ENCODE measurements at regions not wholly inside any gene's neighbourhood (a gene's known extent, or its start where the extent isn't known, plus 50 kb on each side); places are given as distances from the start of the nearest gene placed in this dataset.

- peak; percentile 26 to 63 for DNase-seq
- no peak for TF ChIP-seq POLR2AphosphoS5 (IDR thresholded peaks at IDR 0.05)
- no peak for TF ChIP-seq POLR2A (IDR thresholded peaks at IDR 0.05)
- no peak for TF ChIP-seq EP300 (IDR thresholded peaks at IDR 0.05)
- no peak for TF ChIP-seq CTCF (IDR thresholded peaks at IDR 0.05)
- WGBS, 5 donors = 29 to 53% (median 50%) methylated on average over 2 of the region's 2 CpGs
- H3K27ac ChIP-seq = no peak overlapping the region
- H3K9me3 ChIP-seq = no peaks in the 10 kb centered on the region
- no peak overlapping the region for H3K4me3 ChIP-seq
- no peaks in the 10 kb centered on the region for H3K27me3 ChIP-seq
- H3K4me1 ChIP-seq = peaks cover 0 to 4% (median 0%) of the 10 kb centered on the region in 4 donors
- intact Hi-C loops (cut with DNase I; ENCODE audit: low total_unique reads) = no loop called here
- no peaks in the 10 kb centered on the region for H3K36me3 ChIP-seq
These were observed 975.2 kb downstream of the SORCS1 start for GRCh38 chr10:106189292-106189691.

- no peak overlapping the region for H3K27ac ChIP-seq
- TF ChIP-seq EP300 (IDR thresholded peaks at IDR 0.05) (no peak), CTCF (IDR thresholded peaks at IDR 0.05) (no peak), POLR2A (IDR thresholded peaks at IDR 0.05) (no peak)
- WGBS, 5 donors = 43 to 60% (median 47%) methylated on average over 2 of the region's 2 CpGs
- H3K27me3 ChIP-seq = no peaks in the 10 kb centered on the region
- intact Hi-C loops (cut with DNase I; ENCODE audit: low total_unique reads) = no loop called here
- no peaks in the 10 kb centered on the region for H3K9me3 ChIP-seq
- H3K4me3 ChIP-seq = no peak overlapping the region
- H3K36me3 ChIP-seq = no peaks in the 10 kb centered on the region
- no peak for DNase-seq
- peaks cover 0 to 4% (median 0%) of the 10 kb centered on the region in 4 donors for H3K4me1 ChIP-seq
These were observed 978.6 kb downstream of the SORCS1 start for GRCh38 chr10:106185951-106186350.

GRCh38 chr10:106183041-106183440, 981.5 kb downstream of the SORCS1 start:
- Histone ChIP-seq H3K9me3 (no peaks in the 10 kb centered on the region), H3K36me3 (no peaks in the 10 kb centered on the region), H3K4me3 (no peak overlapping the region), H3K27ac (no peak overlapping the region), H3K4me1 (peaks cover 0 to 4% (median 0%) of the 10 kb centered on the region in 4 donors), H3K27me3 (no peaks in the 10 kb centered on the region)
- WGBS, 5 donors = 81 to 89% (median 88%) methylated on average over 5 of the region's 5 CpGs
- intact Hi-C loops (cut with DNase I; ENCODE audit: low total_unique reads) = no loop called here
- peak in 1 of 2 donors; percentile 16 for DNase-seq
- TF ChIP-seq POLR2AphosphoS5 (IDR thresholded peaks at IDR 0.05) (no peak), POLR2A (IDR thresholded peaks at IDR 0.05) (no peak), CTCF (IDR thresholded peaks at IDR 0.05) (no peak), EP300 (IDR thresholded peaks at IDR 0.05) (no peak)

- no peak overlapping the region for H3K4me3 ChIP-seq
- H3K27me3 ChIP-seq = no peaks in the 10 kb centered on the region
- no peak overlapping the region for H3K27ac ChIP-seq
- no peaks in the 10 kb centered on the region for H3K36me3 ChIP-seq
- no peaks in the 10 kb centered on the region for H3K4me1 ChIP-seq
- H3K9me3 ChIP-seq = no peaks in the 10 kb centered on the region
- DNase-seq = peak; percentile 34 to 45
- TF ChIP-seq EP300 (IDR thresholded peaks at IDR 0.05) (no peak), CTCF (IDR thresholded peaks at IDR 0.05) (no peak), POLR2A (IDR thresholded peaks at IDR 0.05) (no peak)
- intact Hi-C loops (cut with DNase I; ENCODE audit: low total_unique reads) = no loop called here
These were observed 982.0 kb downstream of the SORCS1 start for GRCh38 chr10:106182542-106182941.
